ENCODE measurements at regions not wholly inside any gene's neighbourhood (a gene's known extent, or its start where the extent isn't known, plus 50 kb on each side); places are given as distances from the start of the nearest gene placed in this dataset.

- no peak for DNase-seq
Measured at GRCh38 chr20:19807946-19808330, 49.9 kb downstream of the RIN2 start.

- DNase-seq = no peak
Measured at GRCh38 chr20:19808498-19808897, 50.4 kb downstream of the RIN2 start.

- no peak for DNase-seq
Measured at GRCh38 chr20:19809505-19809904, 51.4 kb downstream of the RIN2 start.

GRCh38 chr20:19811231-19811630 is 53.2 kb downstream of the RIN2 start:
- no peak for DNase-seq

GRCh38 chr20:19812056-19812455 is 54.0 kb downstream of the RIN2 start:
- no peak for DNase-seq

DNA sequence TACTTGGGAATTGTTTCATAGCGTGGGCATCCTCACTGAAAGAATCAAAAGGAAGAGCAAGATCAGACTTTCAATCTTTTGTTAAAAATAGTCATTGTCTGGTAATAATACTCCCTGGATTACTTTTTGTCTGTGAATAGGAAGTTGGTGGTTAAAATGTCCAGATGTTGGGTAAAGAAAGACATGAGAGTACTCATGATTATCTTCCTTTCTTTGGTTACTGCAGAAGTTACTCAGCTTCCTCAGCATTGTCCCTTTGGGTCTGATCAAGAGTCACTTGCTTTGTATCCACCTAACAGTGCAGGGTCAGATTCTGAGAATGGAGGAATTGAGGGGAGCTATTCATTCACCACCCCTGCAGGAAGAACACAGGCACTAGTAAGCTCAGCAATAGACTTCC is 54.6 kb downstream of the RIN2 start:
- DNase-seq = no peak

- no peak for DNase-seq
Measured at GRCh38 chr20:19813846-19814640, 56.0 kb downstream of the RIN2 start.

GRCh38 chr20:19815553-19815991 is 57.5 kb downstream of the RIN2 start:
- no peak for DNase-seq

GRCh38 chr20:19816386-19816785 is 58.3 kb downstream of the RIN2 start:
- DNase-seq = no peak

- DNase-seq = no peak
Measured at GRCh38 chr20:19817017-19817416, 59.0 kb downstream of the RIN2 start.

DNA sequence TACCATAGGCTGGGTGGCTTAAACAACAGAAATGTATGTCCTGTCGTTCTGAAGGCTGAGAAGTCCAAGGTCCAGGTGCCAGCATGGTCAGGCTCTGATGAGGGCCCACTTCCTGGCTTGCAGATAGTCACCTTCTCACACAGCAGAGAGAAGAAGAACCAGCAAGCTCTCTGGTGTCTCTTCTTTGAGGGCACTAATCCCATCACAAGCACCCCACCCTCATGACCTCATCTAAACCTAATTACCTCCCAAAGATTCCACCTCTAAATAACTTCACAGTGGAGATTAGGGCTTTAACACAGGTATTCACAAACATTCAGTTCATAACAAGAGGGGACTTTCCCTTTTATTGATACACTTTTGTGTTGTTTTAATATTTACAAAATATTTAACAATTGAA is 61.1 kb downstream of the RIN2 start:
- no peak for DNase-seq

GRCh38 chr20:19820555-19821211 is 62.6 kb downstream of the RIN2 start:
- no peak for DNase-seq

DNA sequence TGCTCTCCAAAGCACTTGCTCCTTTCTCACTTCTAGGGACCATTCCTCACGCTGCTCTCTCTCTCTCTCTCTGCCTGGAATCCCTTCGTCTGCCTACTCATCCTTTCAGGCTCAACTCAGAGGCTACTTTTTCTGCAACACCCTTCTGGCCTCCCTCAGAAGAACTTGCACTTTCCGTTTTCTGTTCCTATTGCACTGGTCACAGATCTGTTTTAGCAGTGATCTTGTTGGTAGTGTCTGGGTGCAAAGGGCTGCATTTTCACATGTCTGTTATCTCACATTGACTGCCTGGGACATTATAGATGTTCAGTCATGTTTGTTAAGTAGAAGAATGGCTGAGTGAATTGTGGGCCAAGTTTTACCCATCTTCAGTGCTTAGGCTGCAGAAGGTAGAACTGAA is 63.5 kb downstream of the RIN2 start:
- no peak for DNase-seq

DNA sequence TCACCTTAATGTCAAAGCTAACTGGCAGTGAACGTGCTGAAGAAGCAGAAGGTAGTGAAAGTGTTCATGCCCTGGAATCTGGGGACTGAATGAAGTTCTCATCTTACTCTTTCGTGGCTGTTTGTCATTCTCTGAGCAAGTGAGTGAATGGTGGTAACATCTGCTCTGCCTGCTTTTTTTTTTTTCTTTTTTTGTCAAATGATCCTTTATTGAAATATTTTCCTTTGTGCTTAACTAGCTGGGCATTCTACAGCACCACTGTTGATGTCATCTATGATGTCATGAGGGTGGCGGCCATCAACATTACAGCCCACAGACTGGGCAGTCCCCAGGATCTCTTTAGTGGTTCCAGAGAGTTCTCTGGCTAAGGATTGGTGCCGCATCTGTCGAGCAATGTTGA is 65.2 kb downstream of the RIN2 start:
- DNase-seq = no peak

- no peak for DNase-seq
Measured at GRCh38 chr20:19823971-19824370, 65.9 kb downstream of the RIN2 start.

- DNase-seq = no peak
Measured at GRCh38 chr20:19824861-19825260, 66.8 kb downstream of the RIN2 start.

GRCh38 chr20:19826179-19826914 is 68.3 kb downstream of the RIN2 start:
- no peak for DNase-seq

DNA sequence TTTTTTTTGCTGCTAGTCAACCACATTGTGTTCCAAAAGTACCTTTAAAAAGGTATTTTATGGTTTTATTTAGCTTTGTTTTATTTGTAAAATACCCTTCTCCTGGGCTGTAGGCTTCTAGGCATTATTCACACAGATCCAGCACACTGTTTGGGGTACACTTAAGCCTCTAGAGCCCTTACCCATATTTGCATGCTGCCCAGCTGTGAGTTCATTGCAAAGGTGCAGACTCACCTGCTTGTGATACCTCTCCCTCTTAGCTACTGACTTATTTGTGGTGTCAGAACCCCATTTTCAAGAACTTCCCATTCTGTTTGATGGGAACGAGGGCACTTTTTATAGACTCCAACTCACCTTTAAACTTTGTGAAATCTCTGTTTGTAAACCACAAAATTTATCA is 69.8 kb downstream of the RIN2 start:
- no peak for DNase-seq

DNA sequence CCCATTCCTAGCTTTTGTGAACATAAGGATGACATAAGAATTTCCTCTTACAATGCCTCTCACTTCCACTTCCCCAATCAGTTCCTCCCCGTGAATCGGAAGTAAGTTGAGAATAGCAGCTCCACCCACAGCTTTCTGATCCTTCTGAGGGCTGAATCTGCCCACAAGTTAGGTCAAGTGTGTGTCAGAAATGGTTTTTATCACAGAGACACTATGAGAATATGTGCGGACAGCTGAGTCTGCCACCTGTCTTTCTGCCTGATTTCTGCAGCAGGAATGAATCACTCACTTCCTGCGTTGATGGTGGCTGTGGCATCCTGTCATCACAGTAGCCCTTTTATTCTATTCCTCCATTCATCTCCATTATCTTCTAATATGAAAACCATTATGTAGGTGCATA is 70.2 kb downstream of the RIN2 start:
- no peak for DNase-seq

GRCh38 chr20:19830211-19830785 is 72.2 kb downstream of the RIN2 start:
- no peak for DNase-seq

- no peak for DNase-seq
Measured at GRCh38 chr20:19832875-19833274, 74.8 kb downstream of the RIN2 start.

DNA sequence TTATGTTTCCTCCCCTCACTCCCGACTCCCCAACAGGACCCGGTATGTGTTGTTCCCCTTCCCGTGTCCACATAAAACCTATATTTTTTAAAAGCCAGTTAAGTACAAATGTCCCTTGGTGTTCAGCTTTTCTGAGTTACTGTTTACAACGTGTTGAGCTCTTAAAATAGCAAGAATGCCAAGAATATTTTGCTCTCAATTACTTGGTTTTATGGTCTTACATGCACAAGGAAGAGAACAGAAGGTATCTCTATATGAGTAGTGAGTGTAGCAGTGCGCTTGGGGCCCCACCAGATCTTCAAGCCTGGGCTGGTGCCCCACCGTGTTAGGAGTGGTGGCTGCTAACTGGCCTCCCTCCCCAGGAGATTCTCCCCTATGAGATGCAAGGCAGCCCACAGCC is 75.3 kb downstream of the RIN2 start:
- no peak for DNase-seq

GRCh38 chr20:19834287-19834686 is 76.2 kb downstream of the RIN2 start:
- DNase-seq = no peak

DNA sequence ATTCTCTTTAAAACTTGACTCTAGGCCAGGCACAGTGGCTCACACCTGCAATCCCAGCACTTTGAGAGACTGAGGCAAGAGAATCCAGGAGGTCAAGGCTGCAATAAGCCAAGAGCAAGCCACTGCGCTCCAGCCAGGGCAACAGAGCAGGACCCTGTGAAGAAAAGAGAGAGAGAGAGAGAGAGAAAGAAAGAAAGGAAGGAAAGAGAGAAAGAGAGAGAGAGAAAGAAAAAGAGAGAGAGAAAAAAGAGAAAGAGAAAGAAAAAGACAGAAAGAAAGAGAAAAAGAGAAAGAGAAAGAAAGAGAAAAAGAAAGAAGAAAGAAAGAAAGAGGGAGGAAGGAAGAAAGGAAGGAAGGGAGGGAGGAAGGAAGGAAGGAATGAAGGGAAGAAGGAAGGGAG is 76.7 kb downstream of the RIN2 start:
- no peak for DNase-seq

All from stimulated activated naive CD4-positive, alpha-beta T cell (primary cell).